ENCODE measurements at regions not wholly inside any gene's neighbourhood (a gene's known extent, or its start where the extent isn't known, plus 50 kb on each side); places are given as distances from the start of the nearest gene placed in this dataset.
A peak's percentile ranks its signal among the peaks of the same experiment; 100 is the strongest.

DNA sequence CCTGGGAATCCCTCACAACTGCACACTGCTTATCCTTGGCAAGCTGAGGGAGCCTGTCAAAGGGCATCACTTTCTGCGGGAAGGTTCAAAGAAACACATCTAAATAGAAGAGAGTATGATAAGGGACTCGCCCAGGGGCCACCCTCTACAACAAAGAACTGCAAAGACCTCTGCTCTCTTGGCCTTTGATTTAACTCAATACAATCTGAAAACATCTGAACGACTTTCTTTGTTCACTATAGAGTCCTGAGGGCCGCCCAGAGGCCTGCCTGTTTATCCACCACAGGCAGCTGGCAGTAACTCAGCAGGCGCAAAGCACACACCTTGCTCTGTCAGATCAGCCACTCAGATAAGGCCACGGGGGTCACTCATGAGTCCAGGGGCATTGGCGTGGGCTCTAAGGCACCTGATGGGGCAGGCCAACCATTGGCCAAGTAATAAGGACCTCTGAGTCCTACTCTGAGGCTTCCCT, 139.3 kb downstream of the UNC5CL start:
- no peak for DNase-seq (ENCODE audit: low spot score in 2 of 2)
- Histone ChIP-seq H3K9me3 (no peaks in the 10 kb centered on the region), H3K27me3 (no peaks in the 10 kb centered on the region), H3K27ac (no peak overlapping the region), H3K4me3 (no peak overlapping the region), H3K36me3 (no peaks in the 10 kb centered on the region), H3K4me1 (no peaks in the 10 kb centered on the region)
- TF ChIP-seq, protein P1, sequence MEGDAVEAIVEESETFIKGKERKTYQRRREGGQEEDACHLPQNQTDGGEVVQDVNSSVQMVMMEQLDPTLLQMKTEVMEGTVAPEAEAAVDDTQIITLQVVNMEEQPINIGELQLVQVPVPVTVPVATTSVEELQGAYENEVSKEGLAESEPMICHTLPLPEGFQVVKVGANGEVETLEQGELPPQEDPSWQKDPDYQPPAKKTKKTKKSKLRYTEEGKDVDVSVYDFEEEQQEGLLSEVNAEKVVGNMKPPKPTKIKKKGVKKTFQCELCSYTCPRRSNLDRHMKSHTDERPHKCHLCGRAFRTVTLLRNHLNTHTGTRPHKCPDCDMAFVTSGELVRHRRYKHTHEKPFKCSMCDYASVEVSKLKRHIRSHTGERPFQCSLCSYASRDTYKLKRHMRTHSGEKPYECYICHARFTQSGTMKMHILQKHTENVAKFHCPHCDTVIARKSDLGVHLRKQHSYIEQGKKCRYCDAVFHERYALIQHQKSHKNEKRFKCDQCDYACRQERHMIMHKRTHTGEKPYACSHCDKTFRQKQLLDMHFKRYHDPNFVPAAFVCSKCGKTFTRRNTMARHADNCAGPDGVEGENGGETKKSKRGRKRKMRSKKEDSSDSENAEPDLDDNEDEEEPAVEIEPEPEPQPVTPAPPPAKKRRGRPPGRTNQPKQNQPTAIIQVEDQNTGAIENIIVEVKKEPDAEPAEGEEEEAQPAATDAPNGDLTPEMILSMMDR (IDR thresholded peaks at IDR 0.05): no peak
- no peak for TF ChIP-seq POLR2AphosphoS5 (IDR thresholded peaks at IDR 0.05)
- TF ChIP-seq POLR2A (IDR thresholded peaks at IDR 0.05): no peak
- intact Hi-C loops (cut with DNase I; ENCODE audit: low total_unique reads): no loop called here

DNA sequence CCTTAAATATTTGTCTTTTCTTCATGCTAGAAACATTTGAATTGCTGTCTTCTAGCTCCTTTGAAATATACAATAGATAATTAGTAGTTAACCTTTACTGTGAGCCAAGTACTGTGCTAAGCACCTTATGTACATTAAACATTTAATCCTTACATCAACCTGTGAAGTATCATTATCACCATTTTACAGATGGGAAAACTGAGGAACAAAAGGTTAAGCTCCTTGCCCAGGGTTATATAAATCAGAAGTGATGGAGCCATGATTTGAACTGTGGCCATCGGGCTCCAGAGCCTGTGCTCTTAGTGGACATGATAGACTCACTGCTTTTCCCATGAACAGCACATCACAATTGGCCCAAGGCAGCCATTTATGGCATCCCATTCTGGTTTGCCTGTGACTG, 140.9 kb downstream of the UNC5CL start:
- no peak overlapping the region for H3K27ac ChIP-seq
- H3K9me3 ChIP-seq: no peaks in the 10 kb centered on the region
- no peak for TF ChIP-seq POLR2AphosphoS5 (IDR thresholded peaks at IDR 0.05)
- TF ChIP-seq, protein P1 (IDR thresholded peaks at IDR 0.05): no peak
- no peak for TF ChIP-seq POLR2A (IDR thresholded peaks at IDR 0.05)
- no peaks in the 10 kb centered on the region for H3K27me3 ChIP-seq
- H3K36me3 ChIP-seq: no peaks in the 10 kb centered on the region
- no peak overlapping the region for H3K4me3 ChIP-seq
- intact Hi-C loops (cut with DNase I; ENCODE audit: low total_unique reads): no loop called here
- no peak for DNase-seq (ENCODE audit: low spot score in 2 of 2)
- H3K4me1 ChIP-seq: no peaks in the 10 kb centered on the region

DNA sequence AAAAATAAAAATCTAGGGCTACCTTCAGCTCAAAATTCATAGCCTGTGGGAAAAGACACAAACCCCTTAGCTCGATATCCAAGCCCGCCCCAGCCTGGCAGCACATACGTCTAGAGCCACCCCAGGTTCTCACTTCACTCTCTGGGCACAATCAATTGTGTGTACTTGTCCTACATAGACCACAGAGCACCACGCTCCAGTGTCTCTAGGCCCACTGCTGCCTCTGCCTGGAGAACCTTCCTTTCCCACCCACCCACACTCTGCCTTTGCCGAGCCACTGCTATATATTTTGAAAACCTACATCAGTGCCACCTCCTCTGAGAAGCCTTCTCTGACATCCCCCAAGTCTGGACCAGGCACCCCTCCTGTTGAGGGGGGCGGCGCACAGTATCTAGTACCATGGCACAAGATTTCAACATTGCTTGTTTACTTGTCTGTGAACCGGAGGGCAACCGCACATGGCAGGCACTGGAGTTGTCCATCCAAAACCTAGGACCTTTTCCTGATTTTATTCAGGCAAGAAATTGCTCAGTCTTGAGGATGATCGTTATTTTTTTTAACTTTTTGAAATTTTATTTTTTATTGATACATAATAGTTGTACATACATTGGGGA, 141.5 kb downstream of the UNC5CL start:
- Histone ChIP-seq H3K9me3 (no peaks in the 10 kb centered on the region), H3K4me1 (no peaks in the 10 kb centered on the region), H3K36me3 (no peaks in the 10 kb centered on the region), H3K27ac (no peak overlapping the region), H3K4me3 (no peak overlapping the region), H3K27me3 (no peaks in the 10 kb centered on the region)
- TF ChIP-seq POLR2A (IDR thresholded peaks at IDR 0.05): no peak
- no peak for TF ChIP-seq POLR2AphosphoS5 (IDR thresholded peaks at IDR 0.05)
- TF ChIP-seq, protein P1 (IDR thresholded peaks at IDR 0.05): no peak
- intact Hi-C loops (cut with DNase I; ENCODE audit: low total_unique reads): no loop called here
- DNase-seq (ENCODE audit: low spot score in 2 of 2): no peak

DNA sequence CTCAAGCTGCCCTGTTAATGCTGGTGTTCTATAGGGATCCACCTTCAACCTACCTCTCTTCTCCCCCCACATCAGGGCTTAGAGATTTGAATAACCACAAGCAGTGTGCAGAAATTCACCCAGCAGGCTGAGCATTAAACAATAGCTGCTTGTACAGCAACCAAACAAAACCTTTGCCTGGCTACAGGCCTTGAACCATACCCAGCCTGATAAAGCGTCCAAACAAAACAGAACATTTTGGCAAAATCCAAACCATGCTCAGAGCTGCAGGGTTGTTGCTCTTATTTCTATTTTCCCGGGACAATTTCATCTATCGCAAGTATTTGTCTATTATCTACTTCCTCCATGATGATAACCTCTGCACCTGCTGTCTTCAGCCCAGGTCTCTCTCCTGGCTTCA, 142.3 kb downstream of the UNC5CL start:
- no peak overlapping the region for H3K4me3 ChIP-seq
- H3K4me1 ChIP-seq: no peaks in the 10 kb centered on the region
- TF ChIP-seq POLR2AphosphoS5 (IDR thresholded peaks at IDR 0.05) (no peak), POLR2A (IDR thresholded peaks at IDR 0.05) (no peak)
- TF ChIP-seq, protein P1 (IDR thresholded peaks at IDR 0.05): no peak
- no peaks in the 10 kb centered on the region for H3K36me3 ChIP-seq
- DNase-seq (ENCODE audit: low spot score in 2 of 2): no peak
- H3K27ac ChIP-seq: no peak overlapping the region
- no peaks in the 10 kb centered on the region for H3K27me3 ChIP-seq
- no peaks in the 10 kb centered on the region for H3K9me3 ChIP-seq
- intact Hi-C loops (cut with DNase I; ENCODE audit: low total_unique reads): no loop called here

DNA sequence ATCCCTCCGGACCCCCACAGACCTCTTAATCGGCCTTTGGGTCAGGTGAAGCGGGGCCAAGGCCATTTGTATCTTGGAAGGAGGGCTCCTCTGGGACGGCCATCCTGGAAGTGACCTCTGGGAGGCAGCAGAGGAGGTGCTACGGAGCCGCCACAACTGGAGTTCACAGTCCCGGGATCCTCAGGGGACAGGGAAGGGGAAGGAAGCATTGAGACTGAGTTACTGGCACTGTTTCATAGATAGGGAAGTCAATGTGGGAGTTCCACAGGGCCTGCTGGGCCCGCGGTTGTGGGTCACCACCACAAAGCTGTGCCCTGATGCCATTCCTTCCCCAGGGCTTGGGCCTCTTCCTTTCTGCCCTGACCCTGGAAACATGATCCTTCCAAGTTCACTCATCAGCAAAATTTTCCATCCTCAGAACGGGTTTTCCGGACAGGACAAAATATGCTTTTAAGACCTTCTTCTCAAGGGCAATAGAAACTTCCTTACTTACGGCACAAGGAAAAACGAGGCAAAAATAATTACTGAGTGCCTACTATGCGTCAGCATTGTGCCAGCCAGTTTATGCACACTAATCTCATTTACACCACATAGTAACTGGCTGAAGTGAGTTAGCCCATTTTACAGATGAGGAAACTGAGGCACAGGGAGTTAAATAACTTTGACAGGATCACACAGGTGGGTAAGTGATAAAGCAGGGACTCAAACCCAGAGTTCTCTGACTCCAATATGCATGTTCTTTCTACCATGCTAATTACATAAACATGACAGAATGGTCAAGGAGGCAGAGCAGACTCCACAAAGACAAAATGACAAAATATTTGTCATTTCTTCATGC, 143.8 kb downstream of the UNC5CL start:
- no peaks in the 10 kb centered on the region for H3K36me3 ChIP-seq
- intact Hi-C loops (cut with DNase I; ENCODE audit: low total_unique reads): no loop called here
- no peaks in the 10 kb centered on the region for H3K9me3 ChIP-seq
- H3K27ac ChIP-seq: no peak overlapping the region
- peak in 1 of 2 donors; percentile 61 for DNase-seq (ENCODE audit: low spot score in 2 of 2)
- H3K4me1 ChIP-seq: no peaks in the 10 kb centered on the region
- no peaks in the 10 kb centered on the region for H3K27me3 ChIP-seq
- no peak overlapping the region for H3K4me3 ChIP-seq
- no peak for TF ChIP-seq POLR2AphosphoS5 (IDR thresholded peaks at IDR 0.05)
- TF ChIP-seq, protein P1 (IDR thresholded peaks at IDR 0.05): peak in 2 of 3 donors; percentile 39 to 50
